ENCODE measurements at regions not wholly inside any gene's neighbourhood (a gene's known extent, or its start where the extent isn't known, plus 50 kb on each side); places are given as distances from the start of the nearest gene placed in this dataset.
A peak's percentile ranks its signal among the peaks of the same experiment; 100 is the strongest.

DNA sequence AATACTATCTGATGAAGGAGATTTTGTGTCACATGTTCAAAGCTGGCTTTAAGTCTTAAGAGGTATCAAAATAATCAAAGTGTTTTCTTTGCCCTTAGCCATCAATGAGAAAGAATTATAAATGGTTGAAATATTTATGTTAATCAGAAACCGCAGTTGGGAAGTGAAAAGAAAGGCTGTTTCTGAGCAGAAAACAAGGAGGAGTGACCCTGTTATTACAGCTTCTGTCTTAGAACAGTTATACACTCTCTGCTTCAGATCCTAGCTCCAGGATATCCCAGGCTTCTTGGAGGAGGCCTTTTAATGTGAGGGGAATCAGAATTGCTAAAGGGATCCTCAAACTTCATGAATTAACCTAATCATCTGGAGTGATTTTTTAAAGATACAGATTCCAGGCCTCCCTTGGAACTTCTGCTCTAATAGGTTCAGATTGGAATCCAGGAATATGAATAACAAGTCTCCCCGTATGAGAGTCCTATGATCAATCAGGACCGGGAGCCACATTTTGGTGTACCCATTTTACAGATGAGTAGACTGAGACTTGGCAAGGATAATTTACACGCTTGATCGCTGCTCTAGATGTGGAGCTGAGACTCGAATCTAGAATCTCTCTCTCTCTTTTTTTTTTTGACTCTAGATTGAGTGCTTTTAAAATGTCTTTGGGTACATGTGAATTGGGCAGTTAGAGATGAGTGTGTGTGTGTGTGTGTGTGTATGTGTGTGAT is 50.8 kb upstream of the JAG1 start:
- no peak for DNase-seq

DNA sequence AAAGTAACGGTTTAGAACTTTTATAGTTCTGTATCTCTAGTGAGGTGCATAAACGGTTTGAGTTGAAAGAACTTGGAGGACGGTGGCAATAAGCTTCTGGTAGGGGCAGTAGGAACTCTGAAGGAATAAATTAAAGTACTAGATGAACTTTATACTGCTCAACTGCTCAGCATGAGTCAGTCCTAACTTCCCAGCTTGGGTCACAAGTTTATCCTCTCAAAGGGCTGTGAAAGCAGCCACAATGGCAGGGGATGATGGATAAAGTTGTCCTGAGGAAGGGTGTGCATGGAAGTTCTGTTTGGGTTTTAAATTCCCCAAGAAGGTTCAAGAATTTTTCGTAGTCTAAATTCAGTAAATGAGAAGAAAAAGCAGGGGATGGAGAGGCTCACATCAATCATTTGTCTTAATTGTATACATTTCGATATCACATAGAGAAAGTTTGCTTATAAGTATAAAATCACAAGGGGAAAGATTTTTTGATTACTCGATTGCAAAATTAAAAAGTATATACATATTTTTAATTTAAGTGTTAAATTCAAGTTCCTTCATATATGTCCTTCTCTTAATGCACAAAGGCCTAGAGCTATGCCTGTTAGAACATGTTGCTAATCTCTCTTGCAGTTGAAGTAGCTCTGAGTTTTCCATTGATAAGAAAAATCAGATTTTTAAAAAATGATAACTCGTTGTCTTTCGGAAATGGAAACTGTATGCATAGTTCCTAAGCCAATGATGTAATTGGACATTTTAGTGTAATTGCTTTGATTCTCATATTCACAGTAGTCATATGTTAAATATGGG is 55.3 kb upstream of the JAG1 start:
- DNase-seq = peak; percentile 20

DNA sequence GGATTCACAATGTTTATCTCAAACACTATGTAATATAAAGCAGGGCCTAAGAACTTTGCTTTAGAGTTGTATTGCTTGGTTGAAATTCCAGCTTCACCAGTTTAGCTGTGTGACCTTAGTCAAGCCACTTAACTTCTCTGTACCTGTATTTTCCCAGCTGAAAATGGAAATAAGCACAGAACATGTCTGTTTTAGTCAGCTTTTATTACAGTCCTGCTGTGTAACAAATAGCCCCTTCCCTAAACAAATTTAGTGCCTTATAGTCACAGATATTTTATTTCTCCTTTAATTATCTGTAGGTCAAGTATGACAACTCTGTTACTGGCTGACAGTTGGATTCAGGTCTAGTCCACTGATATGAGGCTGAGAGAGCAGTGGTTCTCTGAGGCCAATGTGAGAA is 56.0 kb upstream of the JAG1 start:
- DNase-seq = no peak

DNA sequence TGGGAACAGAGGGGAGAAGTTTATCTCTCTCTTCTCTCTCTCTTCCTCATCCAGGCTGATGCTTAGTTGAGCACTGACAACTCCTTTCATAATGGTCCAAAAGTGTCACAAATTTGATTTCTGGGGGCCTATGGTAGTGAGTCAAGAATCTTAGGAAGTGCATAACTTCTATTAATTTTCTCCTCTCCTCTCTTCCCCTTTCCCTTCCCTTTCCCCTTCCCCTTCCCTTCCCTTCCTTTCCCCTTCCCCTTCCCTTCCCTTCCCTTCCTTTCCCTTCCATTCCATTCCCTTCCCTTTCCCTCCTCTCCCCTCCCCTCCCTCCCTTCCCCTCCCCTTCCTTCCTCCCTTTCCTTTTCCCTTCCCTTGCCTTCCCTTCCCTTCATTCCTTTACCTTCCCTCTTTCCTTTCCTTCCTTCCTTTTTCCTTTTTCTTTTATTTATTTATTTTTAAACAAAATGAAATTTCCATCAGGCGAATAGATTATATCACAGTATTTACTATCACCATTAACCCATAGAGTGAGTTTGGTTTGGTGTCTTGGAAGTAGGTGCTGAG is 56.9 kb upstream of the JAG1 start:
- no peak for DNase-seq

DNA sequence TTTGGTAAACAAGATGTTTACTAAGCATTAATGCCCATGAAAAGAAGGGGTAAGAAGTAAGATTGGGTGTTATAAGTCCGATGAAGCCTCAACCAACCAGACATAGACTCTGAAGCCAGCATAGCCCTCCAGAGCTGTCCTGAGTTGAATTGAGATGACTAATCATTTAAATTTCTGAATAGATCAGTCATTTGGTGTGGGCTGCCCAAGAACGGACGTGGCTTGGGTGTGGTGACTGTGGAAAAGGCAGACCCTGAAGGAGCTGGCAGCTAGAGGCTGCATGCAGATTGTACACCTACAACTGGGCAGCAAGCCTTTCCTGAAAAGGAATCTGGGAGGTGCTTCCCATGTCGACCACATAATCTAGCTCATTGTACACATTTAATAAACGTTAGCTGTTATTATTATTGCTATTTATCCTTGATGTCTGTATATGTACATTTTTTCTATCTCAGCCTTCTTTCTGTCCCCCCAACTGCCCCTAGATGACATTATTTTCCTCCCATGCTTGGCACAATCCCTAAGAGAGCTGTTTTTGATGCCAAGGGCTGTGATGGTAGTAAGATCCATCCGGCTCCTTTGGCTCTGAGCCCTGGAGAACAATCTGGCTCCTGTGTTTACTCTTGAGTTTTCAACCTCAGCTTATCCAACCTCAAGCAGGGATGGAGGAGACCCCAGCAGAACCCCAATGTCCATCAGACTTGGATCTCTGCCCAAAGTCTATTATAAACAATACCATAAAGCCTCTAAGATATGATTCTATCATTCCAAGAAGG is 57.6 kb upstream of the JAG1 start:
- DNase-seq = no peak

DNA sequence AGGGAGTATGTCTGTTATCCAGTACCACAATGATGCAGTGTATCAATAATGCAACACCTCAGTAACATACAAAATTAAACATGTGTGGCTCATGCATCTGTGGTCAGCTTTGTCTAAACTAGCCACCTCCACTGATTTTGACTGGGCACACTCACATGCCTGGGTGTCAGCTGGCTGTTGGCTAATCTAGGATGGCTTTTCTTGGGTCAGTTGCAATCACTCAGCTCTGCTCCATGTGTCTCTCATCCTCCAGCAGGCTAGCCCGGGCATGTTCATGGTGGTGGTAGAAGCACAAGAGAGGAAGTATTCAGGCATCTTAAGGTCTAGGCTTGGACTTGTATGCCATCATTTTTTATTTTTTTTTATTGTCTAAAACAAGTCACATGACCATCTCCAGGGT is 59.3 kb upstream of the JAG1 start:
- DNase-seq = no peak

DNA sequence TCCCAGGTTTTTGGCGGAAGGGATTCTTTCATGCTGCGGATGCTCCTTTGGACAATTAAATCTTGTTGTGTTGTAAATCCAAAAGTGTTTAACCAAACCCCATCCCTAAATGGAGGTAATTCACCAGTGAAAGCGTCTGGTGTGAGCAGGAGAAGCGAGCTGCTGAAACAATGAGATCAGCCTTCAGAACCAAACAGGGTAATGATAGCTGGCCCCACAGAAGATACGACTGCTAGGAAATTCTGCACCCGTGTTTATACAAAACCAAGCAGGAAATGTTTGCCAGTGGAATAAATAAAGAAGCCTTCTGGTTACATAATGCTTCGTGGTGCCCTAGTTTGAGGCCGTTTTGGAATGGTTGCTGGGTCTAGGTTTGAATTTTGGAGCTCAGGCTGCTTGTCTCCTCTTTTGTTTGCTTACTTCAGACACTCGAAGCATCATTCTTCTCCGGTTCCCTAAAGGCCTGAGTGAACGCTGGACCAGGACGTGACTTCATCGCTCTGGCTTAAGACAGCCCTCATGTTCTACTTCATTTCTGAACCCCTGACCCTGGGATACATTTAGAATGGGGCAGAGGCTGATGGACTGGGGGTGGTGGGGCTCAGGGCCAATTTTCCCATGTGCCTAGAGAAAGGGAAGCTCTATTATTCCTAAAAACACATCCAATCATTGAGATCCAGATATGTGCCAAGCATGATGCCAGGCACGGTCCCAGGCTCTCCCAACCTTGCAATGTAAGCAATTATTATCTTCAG is 61.6 kb upstream of the JAG1 start:
- no peak for DNase-seq

DNA sequence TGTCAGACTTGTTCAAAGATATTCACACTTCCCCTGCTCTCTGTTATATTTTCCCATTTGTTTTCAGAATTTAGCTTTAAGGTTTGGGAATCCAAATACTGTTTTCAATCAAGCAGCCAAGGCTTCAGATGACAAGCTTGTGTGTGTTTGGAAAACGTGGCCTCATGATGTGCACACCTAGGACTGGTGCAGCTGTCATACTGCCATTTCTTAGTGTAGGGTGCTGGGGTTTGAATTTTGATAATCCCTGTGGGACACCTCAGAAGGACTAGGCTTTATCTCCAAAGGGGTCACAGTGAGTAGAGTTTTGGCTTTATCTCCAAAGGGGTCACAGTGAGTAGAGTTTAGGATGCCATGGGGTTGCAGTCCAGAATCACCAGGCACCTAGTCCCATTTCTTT is 65.3 kb upstream of the JAG1 start:
- DNase-seq = no peak

DNA sequence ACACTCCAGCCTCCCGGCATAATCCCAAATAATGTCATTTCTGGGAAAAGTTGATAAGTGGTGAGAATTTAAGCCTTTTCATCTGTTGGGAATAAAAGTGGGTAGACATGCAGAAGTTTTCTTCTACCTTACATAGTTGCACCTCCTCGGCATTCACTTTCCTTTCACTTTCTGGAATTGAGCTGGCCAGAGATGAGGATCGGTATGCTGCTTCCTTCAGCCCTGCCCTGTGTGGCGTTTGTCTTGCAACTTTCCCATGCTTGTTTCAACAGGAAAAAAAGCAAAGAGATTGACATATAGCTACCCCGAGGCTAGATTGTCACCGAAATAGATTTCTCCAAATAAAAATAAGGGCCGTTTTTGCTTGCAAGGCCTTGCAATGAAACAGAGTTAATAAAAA is 65.8 kb upstream of the JAG1 start:
- DNase-seq = no peak

DNA sequence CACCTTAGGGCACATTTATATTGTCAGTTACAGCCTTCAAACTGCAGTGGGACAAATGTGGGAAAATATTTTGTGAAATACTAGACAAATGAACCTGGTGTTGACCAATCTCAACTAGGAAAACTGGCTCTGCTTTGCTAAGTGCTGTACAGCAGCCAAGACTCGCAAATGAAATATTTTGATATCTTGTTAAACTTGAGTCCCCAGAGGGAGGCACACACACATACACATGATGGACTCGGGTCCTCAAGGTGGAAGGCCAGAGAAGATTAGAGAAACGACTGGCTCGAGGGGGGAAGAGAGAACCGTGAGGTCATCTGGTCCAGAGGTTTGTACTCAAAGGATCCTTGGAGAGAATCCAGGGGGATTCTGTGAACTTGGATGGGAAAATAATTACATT is 67.3 kb upstream of the JAG1 start:
- DNase-seq = no peak

DNA sequence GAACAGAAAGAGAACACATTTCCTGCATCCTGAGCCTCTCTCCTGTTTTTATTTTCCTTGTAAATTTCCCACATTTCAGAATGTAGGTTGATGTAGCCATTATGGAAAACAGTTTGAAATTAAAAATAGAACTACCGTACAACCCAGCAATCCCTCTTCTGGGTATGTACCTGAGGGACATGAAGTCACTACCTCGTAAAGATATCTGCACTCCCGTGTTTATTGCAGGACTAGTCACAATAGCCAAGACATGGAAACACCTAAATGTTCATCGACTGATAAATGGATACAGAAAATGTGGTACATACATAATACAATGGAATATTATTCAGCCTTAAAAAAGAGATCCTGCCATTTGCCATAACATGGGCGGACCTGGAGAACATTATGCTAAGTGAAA is 72.0 kb upstream of the JAG1 start:
- DNase-seq = no peak

DNA sequence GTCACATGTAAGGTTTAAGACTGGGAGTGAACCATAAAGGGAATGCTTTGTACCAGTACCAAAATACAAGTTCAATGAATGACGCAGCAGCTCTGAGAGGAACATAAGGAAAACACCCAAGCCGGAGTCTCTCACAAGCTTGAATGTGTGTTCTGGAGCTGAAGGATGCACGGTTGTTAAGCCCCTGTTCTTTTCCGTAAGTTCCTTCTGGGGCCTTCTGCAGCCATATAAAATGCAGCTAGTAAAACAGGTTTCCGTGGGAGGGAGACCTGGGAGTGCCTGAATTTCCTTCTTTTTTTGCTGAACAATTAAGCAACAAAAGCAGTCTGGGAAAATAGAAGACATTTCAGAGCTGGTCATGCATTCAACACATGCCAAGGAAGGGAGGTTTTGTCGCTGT is 73.2 kb upstream of the JAG1 start:
- no peak for DNase-seq

DNA sequence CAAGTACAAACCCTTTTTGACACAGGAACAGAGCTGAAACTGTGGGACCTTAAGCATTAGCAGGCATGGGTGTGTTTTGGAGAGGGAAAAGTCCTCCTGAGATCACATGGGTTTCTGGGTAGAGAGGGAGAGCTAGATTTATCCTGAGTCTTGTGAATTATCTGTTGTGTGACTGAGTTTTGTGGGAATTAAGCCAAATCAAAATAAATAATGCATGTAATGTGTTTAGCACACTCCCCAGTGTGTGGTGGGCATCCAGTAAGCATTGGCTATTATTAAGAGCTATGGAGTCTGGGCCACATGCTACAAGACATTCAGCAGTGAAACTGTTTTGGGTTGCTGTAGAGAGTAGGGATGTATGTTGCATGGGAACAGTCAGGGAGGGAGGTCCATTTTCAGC is 75.3 kb upstream of the JAG1 start:
- no peak for DNase-seq

DNA sequence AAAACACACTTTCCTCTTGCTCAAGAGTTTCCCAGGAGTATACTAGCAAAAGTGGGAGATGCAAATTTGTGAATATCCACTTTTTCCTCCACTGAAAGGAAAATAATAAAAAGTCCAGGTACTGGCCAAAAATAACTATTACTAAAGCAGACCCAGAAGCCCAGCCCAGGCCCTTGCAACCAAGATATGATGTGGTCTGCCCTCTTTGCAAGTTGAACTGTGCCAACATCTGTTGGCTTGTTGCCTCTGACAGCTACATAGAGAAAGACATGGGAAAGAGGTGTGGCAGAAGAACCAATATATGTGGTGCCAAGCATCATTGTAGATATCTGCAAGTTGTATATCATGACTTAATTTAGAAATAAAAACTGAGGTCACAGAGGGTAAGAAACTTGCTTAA is 78.4 kb upstream of the JAG1 start:
- no peak for DNase-seq

DNA sequence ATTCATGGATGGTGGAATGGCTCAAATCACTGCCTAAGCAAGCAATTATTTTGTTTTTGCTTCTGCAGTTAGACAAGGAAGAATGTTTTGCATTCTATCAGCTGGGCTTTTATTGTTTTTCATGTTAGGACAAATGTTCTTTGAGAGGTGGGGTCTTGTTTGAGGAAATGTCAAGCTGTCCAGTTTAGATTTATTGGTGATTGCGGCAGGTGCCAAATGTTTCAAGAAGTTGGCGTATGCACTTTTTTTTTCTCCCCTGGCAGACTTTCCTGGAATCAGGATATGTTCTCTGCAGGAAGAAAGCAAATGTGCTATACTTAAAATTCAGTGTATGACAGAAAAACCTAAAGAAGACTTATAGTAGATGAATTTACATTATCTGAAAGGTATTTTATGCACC is 81.0 kb upstream of the JAG1 start:
- DNase-seq = no peak

DNA sequence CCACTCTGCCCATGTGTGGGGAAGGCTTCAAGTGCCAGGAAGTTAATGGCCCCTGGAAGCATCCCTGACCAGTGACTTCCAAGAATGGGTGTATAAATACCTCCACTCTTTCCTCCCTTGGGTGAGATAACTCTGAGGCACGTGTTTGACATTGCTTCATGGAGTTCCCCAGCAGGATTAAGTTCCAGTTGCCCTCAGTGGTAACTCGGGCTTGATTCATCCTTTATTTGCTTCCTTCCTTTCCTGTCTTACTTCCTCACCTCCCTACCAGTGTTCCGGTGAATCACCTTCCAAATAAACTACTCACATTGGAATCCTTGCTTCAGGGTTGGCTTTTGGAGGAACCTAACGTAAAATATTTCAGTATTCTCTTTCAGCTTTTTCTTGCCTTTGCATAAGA is 84.6 kb upstream of the JAG1 start:
- peak; percentile 66 for DNase-seq

DNA sequence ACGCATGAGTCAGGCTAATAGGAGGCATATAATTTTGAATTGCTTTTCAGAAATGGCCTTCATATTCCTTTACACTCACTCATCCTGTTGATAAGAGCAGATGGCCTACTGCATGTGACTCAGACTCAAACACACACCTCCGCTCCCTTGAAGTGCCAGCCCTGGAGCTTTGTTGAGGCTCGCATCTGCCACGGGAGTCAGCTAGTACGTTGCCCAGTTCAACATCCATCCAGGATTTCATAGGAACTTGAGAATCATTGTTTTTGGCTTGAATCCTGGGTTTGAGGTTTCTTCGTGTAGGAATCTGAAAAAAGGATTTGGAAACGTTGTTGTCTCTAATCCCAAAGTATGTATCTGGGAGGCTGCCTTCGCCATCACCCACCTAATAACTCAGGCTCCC is 87.4 kb upstream of the JAG1 start:
- DNase-seq = peak; percentile 93

DNA sequence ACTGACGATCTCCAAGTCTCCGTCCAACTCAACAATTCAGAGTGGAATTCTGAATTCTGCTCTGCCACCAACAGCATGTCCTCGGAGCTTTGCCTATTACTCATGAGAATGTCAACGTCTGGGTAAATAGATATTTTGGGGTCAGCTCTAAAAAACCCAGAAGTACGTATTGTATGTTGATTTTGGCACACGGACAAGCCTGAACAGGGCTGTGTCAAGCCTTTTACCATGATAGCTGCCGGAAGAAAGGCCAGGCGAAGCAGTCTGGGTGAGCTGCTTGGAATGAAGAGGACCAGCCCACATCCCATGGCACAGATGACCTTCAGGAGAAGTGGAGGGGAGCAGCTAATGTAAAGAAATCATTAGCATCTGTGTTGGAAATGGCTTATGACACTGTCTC is 88.0 kb upstream of the JAG1 start:
- peak; percentile 61 for DNase-seq

DNA sequence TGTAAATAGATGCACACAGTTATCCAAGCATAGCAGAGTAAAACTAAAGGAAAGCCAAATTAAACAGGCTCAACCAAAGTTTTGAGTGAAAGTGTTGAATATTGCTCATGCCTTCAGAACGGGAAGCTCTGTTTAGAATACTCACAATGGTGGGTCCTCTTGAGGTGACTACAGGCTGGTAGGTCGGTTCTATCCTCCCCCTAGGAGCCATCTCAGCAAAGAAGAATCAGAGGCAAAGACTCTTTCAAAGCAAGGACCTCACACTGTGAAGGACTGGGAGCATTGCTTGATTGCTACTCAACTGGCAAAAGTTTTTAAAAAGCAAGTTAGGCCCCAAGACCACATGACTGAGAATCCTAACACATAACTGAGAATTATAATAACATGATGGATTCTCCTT is 88.4 kb upstream of the JAG1 start:
- no peak for DNase-seq

DNA sequence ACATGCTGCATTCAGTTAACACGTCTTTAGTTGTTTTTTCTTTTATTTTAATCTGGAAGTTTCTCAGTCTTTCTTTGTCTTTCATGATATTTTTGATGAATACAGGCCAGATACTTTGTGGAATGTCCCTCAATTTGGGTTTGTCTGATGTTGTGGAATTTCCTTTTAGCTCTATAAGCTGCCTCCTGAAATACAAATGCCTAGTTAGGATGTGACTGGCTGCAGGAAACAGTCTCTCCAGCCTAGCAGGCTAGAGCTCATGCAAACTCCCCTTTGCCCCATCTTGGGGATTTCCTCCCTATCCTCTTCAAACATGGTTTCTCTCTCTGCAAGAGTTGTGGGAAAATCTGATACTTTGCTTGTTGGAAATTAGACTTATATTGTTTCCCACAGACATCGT is 89.3 kb upstream of the JAG1 start:
- DNase-seq = peak; percentile 47

DNA sequence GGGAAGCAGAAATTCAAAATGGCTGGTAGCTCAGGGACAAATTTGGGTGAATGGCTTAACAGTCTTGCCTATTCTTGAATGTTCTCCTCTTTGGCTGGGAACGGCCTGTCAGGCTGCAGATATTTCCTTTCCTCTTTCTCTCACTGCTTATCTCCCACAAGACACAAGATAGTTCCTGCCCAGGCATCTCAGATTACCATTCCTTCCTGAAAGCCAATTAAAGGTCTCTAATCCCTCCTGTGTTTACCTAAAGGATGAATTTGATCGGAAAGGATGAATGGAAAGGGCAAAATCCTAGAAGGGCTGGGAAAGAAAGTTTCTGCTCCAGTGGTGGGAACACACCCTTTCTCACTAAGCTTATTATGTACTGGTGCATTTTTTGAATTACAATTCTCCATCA is 95.9 kb upstream of the JAG1 start:
- no peak for DNase-seq

DNA sequence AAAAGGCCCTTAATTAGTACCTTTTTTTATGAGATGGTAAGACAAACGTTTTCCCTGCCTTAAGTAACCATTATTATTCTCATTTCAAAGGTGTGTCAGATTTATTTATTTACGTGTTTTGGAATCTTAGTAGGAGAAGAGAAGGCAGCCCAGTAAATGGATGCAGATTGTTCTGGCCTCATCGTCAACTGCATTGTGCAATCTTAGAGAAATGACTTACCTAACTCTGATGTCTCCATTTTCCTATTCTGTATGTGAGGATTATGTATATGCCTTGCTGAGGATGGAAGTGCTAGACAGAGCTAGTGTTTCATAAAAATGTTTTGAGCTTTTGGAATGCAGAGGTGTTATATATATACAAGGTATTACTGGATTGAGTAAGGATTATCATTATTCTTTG is 97.0 kb upstream of the JAG1 start:
- no peak for DNase-seq

All from dermis blood vessel endothelial cell (primary cell).